ENCODE measurements at regions not wholly inside any gene's neighbourhood (a gene's known extent, or its start where the extent isn't known, plus 50 kb on each side); places are given as distances from the start of the nearest gene placed in this dataset.

- TF ChIP-seq TEAD4 (IDR thresholded peaks at IDR 0.05; ENCODE audit: low read depth, low read length): no peak
- TF ChIP-seq SIN3A (conservative IDR thresholded peaks at IDR 0.05 in 1 of 2, IDR thresholded peaks at IDR 0.05 in 1 of 2; ENCODE audit: low read depth in 1 of 2, low read length in 2 of 2): no peak
- TF ChIP-seq, protein P1, sequence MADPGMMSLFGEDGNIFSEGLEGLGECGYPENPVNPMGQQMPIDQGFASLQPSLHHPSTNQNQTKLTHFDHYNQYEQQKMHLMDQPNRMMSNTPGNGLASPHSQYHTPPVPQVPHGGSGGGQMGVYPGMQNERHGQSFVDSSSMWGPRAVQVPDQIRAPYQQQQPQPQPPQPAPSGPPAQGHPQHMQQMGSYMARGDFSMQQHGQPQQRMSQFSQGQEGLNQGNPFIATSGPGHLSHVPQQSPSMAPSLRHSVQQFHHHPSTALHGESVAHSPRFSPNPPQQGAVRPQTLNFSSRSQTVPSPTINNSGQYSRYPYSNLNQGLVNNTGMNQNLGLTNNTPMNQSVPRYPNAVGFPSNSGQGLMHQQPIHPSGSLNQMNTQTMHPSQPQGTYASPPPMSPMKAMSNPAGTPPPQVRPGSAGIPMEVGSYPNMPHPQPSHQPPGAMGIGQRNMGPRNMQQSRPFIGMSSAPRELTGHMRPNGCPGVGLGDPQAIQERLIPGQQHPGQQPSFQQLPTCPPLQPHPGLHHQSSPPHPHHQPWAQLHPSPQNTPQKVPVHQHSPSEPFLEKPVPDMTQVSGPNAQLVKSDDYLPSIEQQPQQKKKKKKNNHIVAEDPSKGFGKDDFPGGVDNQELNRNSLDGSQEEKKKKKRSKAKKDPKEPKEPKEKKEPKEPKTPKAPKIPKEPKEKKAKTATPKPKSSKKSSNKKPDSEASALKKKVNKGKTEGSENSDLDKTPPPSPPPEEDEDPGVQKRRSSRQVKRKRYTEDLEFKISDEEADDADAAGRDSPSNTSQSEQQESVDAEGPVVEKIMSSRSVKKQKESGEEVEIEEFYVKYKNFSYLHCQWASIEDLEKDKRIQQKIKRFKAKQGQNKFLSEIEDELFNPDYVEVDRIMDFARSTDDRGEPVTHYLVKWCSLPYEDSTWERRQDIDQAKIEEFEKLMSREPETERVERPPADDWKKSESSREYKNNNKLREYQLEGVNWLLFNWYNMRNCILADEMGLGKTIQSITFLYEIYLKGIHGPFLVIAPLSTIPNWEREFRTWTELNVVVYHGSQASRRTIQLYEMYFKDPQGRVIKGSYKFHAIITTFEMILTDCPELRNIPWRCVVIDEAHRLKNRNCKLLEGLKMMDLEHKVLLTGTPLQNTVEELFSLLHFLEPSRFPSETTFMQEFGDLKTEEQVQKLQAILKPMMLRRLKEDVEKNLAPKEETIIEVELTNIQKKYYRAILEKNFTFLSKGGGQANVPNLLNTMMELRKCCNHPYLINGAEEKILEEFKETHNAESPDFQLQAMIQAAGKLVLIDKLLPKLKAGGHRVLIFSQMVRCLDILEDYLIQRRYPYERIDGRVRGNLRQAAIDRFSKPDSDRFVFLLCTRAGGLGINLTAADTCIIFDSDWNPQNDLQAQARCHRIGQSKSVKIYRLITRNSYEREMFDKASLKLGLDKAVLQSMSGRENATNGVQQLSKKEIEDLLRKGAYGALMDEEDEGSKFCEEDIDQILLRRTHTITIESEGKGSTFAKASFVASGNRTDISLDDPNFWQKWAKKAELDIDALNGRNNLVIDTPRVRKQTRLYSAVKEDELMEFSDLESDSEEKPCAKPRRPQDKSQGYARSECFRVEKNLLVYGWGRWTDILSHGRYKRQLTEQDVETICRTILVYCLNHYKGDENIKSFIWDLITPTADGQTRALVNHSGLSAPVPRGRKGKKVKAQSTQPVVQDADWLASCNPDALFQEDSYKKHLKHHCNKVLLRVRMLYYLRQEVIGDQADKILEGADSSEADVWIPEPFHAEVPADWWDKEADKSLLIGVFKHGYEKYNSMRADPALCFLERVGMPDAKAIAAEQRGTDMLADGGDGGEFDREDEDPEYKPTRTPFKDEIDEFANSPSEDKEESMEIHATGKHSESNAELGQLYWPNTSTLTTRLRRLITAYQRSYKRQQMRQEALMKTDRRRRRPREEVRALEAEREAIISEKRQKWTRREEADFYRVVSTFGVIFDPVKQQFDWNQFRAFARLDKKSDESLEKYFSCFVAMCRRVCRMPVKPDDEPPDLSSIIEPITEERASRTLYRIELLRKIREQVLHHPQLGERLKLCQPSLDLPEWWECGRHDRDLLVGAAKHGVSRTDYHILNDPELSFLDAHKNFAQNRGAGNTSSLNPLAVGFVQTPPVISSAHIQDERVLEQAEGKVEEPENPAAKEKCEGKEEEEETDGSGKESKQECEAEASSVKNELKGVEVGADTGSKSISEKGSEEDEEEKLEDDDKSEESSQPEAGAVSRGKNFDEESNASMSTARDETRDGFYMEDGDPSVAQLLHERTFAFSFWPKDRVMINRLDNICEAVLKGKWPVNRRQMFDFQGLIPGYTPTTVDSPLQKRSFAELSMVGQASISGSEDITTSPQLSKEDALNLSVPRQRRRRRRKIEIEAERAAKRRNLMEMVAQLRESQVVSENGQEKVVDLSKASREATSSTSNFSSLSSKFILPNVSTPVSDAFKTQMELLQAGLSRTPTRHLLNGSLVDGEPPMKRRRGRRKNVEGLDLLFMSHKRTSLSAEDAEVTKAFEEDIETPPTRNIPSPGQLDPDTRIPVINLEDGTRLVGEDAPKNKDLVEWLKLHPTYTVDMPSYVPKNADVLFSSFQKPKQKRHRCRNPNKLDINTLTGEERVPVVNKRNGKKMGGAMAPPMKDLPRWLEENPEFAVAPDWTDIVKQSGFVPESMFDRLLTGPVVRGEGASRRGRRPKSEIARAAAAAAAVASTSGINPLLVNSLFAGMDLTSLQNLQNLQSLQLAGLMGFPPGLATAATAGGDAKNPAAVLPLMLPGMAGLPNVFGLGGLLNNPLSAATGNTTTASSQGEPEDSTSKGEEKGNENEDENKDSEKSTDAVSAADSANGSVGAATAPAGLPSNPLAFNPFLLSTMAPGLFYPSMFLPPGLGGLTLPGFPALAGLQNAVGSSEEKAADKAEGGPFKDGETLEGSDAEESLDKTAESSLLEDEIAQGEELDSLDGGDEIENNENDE (IDR thresholded peaks at IDR 0.05; ENCODE audit: insufficient replicate concordance, low read length): no peak
- no peak for TF ChIP-seq ZNF274 (IDR thresholded peaks at IDR 0.05; ENCODE audit: borderline replicate concordance, extremely low read depth, low read length)
Measured at GRCh38 chr13:54928071-54928470, 1899.5 kb downstream of the OLFM4 start (continued).

All from H1 (cell line).